Stimulated activated CD4-positive, alpha-beta T cell treated with anti-CD3 and anti-CD28 coated beads, Interleukin-15, amount 100 ng/mL, for 48 hours (primary cell): ENCODE measurements at regions not wholly inside any gene's neighbourhood (a gene's known extent, or its start where the extent isn't known, plus 50 kb on each side); places are given as distances from the start of the nearest gene placed in this dataset.

Source experiments
- DNase-seq, 2 donors: peaks; one replicate each; pipeline ENCODE4 v3.0.0-alpha.2; 2020; ENCODE audit warnings: low read depth in 2 of 2

DNA sequence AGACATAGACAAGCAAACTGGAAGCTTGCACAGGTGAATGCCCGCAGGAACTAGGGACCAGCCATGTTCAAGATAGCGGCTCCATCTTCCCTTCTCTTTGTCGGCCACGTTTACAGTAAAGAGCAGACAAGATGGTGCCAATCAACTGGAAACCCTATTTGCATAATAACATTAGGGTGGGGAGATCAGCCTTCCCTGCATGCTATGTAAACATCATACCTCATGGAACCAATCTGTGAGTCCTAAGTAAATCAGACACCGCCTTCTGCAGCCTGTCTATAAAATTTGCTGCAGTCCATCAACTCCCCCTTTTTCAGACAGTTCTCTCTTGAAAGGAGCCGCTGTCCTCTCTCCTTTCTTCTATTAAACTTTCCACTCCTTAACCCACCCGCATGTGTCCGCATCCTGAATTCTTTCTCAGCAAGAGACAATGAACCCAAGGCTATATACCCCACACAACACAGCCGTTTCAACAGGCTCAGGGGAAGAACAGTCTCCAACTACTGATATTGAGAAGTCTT, 384.4 kb downstream of the EIPR1 start:
- DNase-seq, result no peak

DNA sequence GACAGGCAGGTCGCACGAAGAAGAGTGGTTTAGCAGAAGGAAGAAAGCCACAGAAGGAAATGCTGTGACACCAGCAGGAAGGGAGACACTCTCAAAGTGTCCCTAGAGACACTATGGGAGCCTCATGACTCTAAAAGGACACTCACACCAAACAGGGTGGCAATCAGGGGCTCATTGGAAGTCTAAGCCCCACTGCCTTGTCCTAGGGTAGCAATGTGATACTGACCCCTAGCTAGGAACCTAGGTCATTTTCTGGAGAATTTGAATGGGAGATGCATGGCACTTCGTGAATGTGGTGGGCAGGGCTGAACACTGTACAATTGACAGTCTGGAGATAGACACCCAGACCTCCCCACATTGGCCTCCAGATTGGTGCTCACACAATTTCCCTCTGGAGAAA, 385.0 kb downstream of the EIPR1 start:
- no peak for DNase-seq

DNA sequence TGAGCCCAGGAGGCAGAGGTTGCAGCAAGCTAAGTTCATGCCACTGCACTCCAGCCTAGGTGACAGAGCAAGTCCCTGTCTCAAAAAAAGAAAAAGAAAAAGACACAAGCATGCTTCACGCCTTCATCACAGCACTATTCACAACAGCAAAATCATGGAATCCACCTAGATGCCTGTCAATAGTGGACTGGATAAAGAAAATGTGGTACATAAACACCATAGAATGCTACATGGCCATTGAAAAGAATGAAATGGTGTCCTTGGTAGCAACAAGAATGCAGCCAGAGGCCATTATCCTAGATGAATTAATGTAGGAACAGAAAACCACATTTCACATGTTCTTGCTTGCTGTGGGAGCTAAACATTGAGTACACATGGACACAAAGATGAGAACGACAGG, 392.6 kb downstream of the EIPR1 start:
- DNase-seq, result no peak

DNA sequence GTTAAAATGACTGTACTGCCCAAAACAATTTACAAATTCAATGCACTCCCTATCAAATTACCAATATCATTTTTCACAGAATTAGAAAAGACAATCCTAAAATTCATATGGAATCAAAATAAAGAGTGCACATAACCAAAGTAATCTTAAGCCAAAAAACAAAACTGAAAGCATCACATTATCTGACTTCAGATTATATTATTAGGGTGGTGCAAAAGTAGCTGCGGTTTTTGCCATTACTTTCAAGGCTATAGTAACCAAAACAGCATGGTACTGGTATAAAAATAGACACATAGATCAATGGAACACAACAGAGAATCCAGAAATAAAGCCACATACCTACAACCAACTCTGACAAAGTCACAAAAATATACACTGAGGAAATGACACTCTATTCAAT, 396.6 kb downstream of the EIPR1 start:
- no peak for DNase-seq

DNA sequence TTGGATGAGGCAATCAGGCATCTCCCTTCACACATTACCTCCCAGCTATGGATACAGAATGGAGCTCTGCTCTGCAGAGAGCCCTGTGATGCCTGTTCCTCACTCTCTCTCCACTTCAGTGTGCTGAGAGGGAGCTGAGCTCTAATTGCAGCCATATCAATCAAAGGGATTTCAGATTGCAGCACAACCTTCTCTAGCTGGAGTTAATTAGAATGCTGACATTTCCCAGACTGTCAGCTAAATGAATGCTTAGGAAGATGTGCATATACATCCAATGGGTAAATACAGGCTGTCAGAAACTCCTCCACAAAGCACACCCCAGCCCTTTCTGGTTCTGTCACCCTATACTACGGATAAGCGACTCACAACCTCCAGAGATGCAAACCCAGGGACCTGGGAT, 402.6 kb downstream of the EIPR1 start:
- DNase-seq, result no peak

GRCh38 chr2:2960441-2961133, 417.0 kb downstream of the EIPR1 start:
- DNase-seq, result no peak

DNA sequence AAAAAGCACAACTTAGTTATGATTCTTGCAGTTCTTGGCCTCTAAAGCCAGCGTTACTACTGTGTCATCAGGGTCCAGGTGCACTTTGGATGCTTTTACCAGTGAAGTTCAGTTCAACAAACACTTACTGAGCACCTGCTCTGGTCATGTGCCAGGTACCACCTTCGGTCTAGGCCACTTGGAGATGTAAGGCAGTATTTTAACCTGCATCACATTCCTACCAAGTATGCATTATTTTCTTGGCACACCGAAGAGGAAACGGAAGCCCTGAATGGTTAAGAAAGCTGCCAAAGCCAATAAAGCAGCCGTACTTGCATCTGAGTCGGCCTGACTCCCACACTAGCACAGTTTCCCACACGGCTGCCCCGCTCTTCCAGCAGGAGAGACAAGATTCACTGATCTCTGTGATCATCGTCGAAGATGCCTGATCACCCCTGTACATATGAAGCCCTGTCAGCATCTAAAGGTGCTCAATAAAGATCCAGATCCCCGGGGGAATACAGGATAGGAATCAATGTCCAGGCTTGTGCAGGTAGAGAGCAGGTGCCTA, 427.1 kb downstream of the EIPR1 start:
- DNase-seq, result no peak

DNA sequence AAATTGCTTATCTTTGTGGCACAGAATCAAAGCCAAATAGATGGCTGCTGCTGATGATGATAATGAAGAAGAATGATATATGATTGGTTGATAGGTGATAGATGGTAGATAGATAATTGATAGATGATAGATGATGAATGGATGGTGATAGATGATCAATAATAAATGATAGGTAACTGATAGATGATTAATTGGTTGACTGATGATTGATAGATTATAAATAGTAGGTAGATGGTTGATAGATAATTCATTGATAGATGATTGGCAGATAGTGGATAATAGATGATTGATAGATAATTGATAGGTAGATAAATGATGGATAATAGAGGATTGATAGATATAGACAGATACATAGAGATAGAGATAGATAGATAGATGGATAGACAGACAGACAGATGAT, 430.2 kb downstream of the EIPR1 start:
- DNase-seq, result no peak

DNA sequence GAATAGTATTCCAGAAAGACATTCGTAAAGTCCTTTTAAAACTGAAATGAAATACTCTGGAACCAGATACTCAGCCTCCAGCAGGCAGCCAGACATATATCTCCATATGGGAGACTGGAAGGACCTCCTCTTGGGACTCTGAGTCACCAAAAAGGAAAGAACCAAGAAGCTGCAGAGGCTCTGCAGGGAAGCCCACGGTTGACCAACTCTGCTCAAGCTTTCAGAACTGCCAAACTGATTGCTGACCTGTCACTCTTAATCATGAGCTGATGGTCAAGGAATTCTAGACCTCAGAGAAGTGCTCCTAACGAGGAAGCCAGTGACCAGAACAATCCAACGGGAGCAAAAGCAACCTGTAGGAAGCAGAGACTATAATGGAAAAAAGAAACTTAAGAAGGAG, 434.7 kb downstream of the EIPR1 start:
- DNase-seq, result no peak

GRCh38 chr2:2942225-2942624, 435.4 kb downstream of the EIPR1 start:
- DNase-seq, result no peak

- DNase-seq, result no peak
These were observed 436.4 kb downstream of the EIPR1 start for GRCh38 chr2:2941205-2941604.

DNA sequence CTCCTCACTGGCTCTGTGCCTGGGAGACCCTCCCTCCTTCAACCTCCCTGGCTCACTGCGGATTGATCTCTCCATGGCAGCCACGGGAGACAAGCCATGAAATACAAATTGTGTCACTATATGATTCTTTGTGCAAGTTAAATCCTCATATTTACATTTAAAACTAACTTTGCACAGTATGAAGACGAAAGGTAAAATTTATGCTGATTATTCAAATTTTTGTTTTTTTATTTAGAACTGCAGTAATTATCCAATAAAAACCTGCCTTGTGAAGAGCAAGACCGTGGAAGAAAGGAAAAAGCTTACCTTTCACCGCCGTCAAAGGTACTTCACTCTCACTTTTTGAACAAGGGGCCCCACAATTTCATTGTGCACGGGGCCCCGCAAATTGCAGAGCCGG, 436.9 kb downstream of the EIPR1 start:
- DNase-seq, result no peak

- DNase-seq, result no peak
These were observed 437.6 kb downstream of the EIPR1 start for GRCh38 chr2:2940061-2940460.

- DNase-seq, result no peak
These were observed 438.4 kb downstream of the EIPR1 start for GRCh38 chr2:2939078-2939795.

DNA sequence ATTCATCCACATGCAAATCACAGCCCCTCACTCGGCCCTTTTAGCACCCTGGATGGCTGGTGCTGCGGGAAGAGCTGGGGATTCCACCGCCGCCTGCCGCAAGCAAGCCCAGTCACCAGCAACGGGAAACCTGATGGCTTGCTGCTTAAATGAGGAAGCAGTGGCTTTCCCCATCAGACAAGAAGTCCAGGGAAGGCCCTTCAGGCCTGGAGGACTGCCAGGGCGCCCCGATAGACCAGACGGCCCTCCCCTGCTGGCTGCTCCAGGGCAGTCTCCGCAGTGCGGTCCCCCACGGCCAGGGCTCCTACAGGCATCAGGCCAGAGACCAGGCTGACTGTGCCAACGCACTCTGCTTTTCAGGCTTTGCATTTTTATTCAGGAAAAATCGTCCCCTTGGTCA, 439.1 kb downstream of the EIPR1 start:
- no peak for DNase-seq

- DNase-seq, result no peak
These were observed 442.0 kb downstream of the EIPR1 start for GRCh38 chr2:2935445-2936149.

DNA sequence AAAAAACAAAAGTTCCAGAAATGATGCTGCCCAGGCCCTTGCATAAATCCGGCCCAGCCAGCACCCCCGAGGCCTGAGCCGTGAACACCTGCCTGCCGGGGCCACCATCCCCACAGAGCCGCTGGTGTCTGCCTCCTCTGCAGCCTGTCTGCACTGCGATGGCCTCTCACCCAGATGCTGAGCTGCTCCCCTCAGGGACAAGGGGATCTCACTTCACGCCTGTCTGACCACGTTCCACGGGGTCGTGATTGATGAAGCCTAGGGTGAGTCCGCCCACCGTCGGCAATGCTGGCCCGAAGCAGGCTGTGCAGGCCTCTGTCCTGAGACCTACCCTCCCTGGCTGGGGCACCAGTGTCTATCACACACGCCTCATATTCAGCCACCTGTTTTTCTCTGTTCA, 444.2 kb downstream of the EIPR1 start:
- no peak for DNase-seq

DNA sequence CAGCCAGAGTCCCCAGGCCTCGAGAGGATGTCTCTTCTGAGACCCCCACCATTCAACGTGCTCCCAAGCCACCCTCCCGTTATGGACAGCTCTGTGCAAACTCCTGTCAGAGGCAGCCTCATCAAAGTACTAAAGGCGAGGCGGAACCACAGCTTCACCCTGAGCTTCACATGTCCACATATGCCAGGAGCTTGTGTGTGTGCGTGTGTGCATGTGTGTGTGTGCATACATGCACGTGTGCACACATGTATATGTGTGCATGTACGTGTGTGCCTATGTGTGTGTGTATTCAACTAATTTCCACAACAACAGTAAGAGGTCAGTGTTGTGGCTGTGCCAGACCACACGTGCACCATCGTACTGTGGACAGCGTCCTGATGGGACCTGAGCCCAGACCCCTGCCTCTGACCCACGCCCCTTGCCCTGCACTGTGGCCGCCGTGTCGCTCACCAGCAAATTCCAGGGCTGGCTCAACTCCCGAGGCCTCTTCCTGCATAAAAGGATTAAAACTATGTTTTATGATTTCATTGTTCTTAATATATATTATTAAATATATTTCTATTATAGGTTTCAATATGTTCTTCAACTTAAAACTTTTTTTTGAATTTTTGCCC, 444.8 kb downstream of the EIPR1 start:
- DNase-seq, result no peak

GRCh38 chr2:2932189-2932588, 445.4 kb downstream of the EIPR1 start:
- no peak for DNase-seq

- DNase-seq, result no peak
These were observed 446.1 kb downstream of the EIPR1 start for GRCh38 chr2:2931318-2932075.

DNA sequence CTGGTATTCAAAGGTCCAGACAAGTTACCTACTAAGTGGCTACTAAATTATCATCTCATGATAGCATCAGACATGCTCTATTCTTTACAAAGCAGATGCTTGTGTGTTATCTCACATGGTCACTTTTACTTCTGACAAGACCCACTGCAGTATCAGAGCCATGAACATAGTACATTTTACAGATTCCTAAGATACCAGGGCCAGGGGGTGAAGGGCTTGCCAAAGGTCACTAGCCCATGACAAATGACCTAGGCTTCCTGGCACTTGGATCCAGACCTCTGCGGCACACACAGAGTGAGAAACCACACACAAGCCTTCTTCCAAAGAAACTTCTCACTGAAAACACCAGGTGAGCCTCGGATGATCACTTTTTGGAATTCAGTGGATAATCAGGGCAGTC, 446.8 kb downstream of the EIPR1 start:
- no peak for DNase-seq

GRCh38 chr2:2926858-2927175, 450.8 kb downstream of the EIPR1 start:
- no peak for DNase-seq
